ENCODE measurements at regions not wholly inside any gene's neighbourhood (a gene's known extent, or its start where the extent isn't known, plus 50 kb on each side); places are given as distances from the start of the nearest gene placed in this dataset.

GRCh38 chr15:47384776-47385175 is 332.5 kb upstream of the SEMA6D start:
- TF ChIP-seq CTCF (IDR thresholded peaks at IDR 0.05; ENCODE audit: low read depth, low read length), result no peak
- TF ChIP-seq MYC (IDR thresholded peaks at IDR 0.05; ENCODE audit: low read depth, low read length), result no peak
- no peak for TF ChIP-seq POLR2A (IDR thresholded peaks at IDR 0.05; ENCODE audit: extremely low read depth, insufficient read length)
- TF ChIP-seq MAX (IDR thresholded peaks at IDR 0.05; ENCODE audit: low read depth, low read length), result no peak
